ENCODE measurements at regions not wholly inside any gene's neighbourhood (a gene's known extent, or its start where the extent isn't known, plus 50 kb on each side); places are given as distances from the start of the nearest gene placed in this dataset.

DNA sequence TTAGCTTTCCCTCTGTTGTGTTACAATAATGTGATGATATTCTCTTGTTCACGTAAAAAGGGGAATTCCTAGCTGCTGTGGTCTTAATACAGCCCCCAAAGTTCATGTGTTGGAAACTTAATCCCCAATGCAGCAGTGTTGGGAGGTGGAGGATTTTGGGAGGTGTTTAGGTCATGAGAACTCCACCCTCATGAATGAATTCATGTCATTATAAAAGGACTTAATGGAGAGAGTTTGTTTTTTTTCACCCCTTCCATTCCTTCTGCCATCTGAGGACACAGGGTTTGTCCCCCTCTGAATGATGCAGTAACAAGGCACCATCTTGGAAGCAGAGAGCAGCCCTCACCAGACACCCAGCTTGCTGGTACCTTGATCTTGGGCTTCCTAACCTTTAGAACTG is 253.4 kb upstream of the DDHD1 start:
- TF ChIP-seq, protein P1, sequence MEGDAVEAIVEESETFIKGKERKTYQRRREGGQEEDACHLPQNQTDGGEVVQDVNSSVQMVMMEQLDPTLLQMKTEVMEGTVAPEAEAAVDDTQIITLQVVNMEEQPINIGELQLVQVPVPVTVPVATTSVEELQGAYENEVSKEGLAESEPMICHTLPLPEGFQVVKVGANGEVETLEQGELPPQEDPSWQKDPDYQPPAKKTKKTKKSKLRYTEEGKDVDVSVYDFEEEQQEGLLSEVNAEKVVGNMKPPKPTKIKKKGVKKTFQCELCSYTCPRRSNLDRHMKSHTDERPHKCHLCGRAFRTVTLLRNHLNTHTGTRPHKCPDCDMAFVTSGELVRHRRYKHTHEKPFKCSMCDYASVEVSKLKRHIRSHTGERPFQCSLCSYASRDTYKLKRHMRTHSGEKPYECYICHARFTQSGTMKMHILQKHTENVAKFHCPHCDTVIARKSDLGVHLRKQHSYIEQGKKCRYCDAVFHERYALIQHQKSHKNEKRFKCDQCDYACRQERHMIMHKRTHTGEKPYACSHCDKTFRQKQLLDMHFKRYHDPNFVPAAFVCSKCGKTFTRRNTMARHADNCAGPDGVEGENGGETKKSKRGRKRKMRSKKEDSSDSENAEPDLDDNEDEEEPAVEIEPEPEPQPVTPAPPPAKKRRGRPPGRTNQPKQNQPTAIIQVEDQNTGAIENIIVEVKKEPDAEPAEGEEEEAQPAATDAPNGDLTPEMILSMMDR (IDR thresholded peaks at IDR 0.05): no peak
- TF ChIP-seq POLR2A (IDR thresholded peaks at IDR 0.05): no peak
- TF ChIP-seq EP300 (IDR thresholded peaks at IDR 0.05): no peak
